ENCODE measurements at regions not wholly inside any gene's neighbourhood (a gene's known extent, or its start where the extent isn't known, plus 50 kb on each side); places are given as distances from the start of the nearest gene placed in this dataset.
A peak's percentile ranks its signal among the peaks of the same experiment; 100 is the strongest.

- H3K9me3 ChIP-seq, result no peaks in the 10 kb centered on the region
- H3K4me3 ChIP-seq, result no peak overlapping the region
- ChIA-PET CTCF (no interaction called here), POLR2A (no interaction called here)
- peak; percentile 64 to 75; a peak in 2 of 6 replicates for ATAC-seq
- no peaks in the 10 kb centered on the region for H3K4me1 ChIP-seq
- no peak for FAIRE-seq
- H3K27ac ChIP-seq, result no peak overlapping the region
- DNase-seq (ENCODE audit: low read depth in 1 of 2, low spot score in 1 of 2), result peak in 1 of 2 experiments; percentile 35
- 23% methylated on average over 4 of the region's 4 CpGs for WGBS (ENCODE audit: missing lambda C conversion rate)
- peak in 1 of 2 experiments; percentile 47; a peak in 2 of 5 replicates for TF ChIP-seq RAD21 (conservative IDR thresholded peaks at IDR 0.05 in 1 of 2, IDR thresholded peaks at IDR 0.05 in 1 of 2)
- TF ChIP-seq ESRRA (IDR thresholded peaks at IDR 0.05; ENCODE audit: borderline replicate concordance, low read length), result no peak
- TF ChIP-seq ZSCAN20 (CRISPR knock-in tag; IDR thresholded peaks at IDR 0.05), result no peak
- no peak for TF ChIP-seq POLR2A (IDR thresholded peaks at IDR 0.05; ENCODE audit: low read length)
- H3K4me2 ChIP-seq, result no peak overlapping the region
Observed at GRCh38 chr7:113289140-113289740, 170.9 kb upstream of the SMIM30 start.

DNA sequence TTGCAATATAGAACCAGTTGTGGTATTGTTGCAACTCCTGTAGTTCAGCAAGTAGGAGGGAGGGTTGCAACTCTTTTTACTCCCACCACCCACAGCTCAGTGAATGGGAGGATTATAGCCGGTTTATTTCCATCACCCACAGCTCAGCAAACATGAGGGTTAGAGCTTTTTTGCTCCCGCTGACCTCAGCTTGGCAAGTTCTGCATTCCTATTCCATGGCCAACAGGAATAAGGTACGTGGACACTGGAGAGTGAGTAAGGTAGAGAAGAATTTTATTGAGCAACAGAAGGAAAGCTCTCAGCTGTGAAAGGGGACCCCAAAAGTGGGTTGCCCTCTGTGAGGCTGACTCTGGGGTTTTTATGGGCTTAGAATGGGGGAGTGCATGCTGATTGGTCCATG, 167.1 kb upstream of the SMIM30 start:
- H3K9me3 ChIP-seq, result no peaks in the 10 kb centered on the region
- TF ChIP-seq MAZ (IDR thresholded peaks at IDR 0.05; ENCODE audit: borderline replicate concordance, low read depth, low read length) (no peak), E2F6 (IDR thresholded peaks at IDR 0.05; ENCODE audit: borderline replicate concordance, low read depth) (no peak), EP300 (IDR thresholded peaks at IDR 0.05) (no peak), RFX5 (IDR thresholded peaks at IDR 0.05) (no peak), JUN (IDR thresholded peaks at IDR 0.05) (no peak), ESRRA (IDR thresholded peaks at IDR 0.05; ENCODE audit: borderline replicate concordance, low read length) (no peak), FOXS1 (CRISPR knock-in tag; IDR thresholded peaks at IDR 0.05) (no peak), RARB (CRISPR knock-in tag; IDR thresholded peaks at IDR 0.05) (no peak), FOSL2 (IDR thresholded peaks at IDR 0.05) (no peak), FOSL2 (CRISPR knock-in tag; IDR thresholded peaks at IDR 0.05) (no peak), CHD4 (IDR thresholded peaks at IDR 0.05; ENCODE audit: borderline replicate concordance) (no peak), RNF2 (IDR thresholded peaks at IDR 0.05; ENCODE audit: borderline replicate concordance, low read depth) (no peak)
- TF ChIP-seq, protein P1, sequence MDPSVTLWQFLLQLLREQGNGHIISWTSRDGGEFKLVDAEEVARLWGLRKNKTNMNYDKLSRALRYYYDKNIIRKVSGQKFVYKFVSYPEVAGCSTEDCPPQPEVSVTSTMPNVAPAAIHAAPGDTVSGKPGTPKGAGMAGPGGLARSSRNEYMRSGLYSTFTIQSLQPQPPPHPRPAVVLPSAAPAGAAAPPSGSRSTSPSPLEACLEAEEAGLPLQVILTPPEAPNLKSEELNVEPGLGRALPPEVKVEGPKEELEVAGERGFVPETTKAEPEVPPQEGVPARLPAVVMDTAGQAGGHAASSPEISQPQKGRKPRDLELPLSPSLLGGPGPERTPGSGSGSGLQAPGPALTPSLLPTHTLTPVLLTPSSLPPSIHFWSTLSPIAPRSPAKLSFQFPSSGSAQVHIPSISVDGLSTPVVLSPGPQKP (IDR thresholded peaks at IDR 0.05; ENCODE audit: low read depth, low read length), result no peak
- H3K27ac ChIP-seq, result no peak overlapping the region
- POLR2A ChIA-PET, result no interaction called here
- 0% methylated on average over 3 of the region's 3 CpGs for WGBS (ENCODE audit: missing lambda C conversion rate)
- no peaks in the 10 kb centered on the region for H3K4me1 ChIP-seq
- DNase-seq (ENCODE audit: low read depth in 1 of 2, low spot score in 1 of 2) (no peak), FAIRE-seq (no peak), ATAC-seq (no peak)
- no peak overlapping the region for H3K4me2 ChIP-seq
- H3K4me3 ChIP-seq, result no peak overlapping the region
- CTCF ChIA-PET, result no interaction called here

DNA sequence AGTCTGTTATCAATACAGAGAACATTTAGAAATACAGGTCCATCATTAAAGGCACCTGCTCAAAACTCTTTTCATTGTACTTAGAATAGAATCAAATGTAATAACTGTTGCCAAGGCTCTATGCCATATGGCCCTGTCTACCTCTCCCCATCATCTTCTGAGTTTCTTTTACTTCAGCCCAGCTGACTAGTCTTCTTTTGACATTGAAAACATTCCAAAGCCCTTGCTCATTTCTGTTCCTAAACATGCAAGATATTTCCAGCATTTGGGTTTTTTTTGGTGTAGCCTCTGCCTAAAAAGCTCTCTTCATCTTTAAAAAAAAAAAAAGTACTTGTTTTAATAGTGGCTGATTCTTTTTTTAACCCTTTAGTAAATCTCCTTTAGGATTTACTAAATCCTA, 165.5 kb upstream of the SMIM30 start:
- ATAC-seq (no peak), FAIRE-seq (no peak), DNase-seq (ENCODE audit: low read depth in 1 of 2, low spot score in 1 of 2) (no peak)
- H3K4me1 ChIP-seq, result no peaks in the 10 kb centered on the region
- no peak overlapping the region for H3K4me2 ChIP-seq
- H3K4me3 ChIP-seq, result no peak overlapping the region
- ChIA-PET POLR2A (no interaction called here), CTCF (interaction anchor here (0.7 kb wide), 1 partner anchor 12 kb away, joined by 3 read pairs; no protein-coding TSS in a partner anchor)
- no peak for TF ChIP-seq RFX5 (IDR thresholded peaks at IDR 0.05)
- no peak for TF ChIP-seq NFE2L2 (conservative IDR thresholded peaks at IDR 0.05; ENCODE audit: low read length)
- no peak for TF ChIP-seq TP53 (CRISPR knock-in tag; IDR thresholded peaks at IDR 0.05)
- TF ChIP-seq ZNF302 (CRISPR knock-in tag; IDR thresholded peaks at IDR 0.05), result no peak
- no peak for TF ChIP-seq HMGXB4 (CRISPR knock-in tag; IDR thresholded peaks at IDR 0.05; ENCODE audit: borderline replicate concordance)
- no peak for TF ChIP-seq FOSB (CRISPR knock-in tag; IDR thresholded peaks at IDR 0.05)
- TF ChIP-seq NR3C1 (IDR thresholded peaks at IDR 0.05), result no peak
- TF ChIP-seq KDM1A (IDR thresholded peaks at IDR 0.05; ENCODE audit: low read depth), result no peak
- no peak for TF ChIP-seq CHD2 (IDR thresholded peaks at IDR 0.05; ENCODE audit: low read length, partially characterized antibody)
- no peak for TF ChIP-seq KDM5A (IDR thresholded peaks at IDR 0.05)
- no peak for TF ChIP-seq MAFK (IDR thresholded peaks at IDR 0.05; ENCODE audit: partially characterized antibody)
- TF ChIP-seq EHF (CRISPR knock-in tag; IDR thresholded peaks at IDR 0.05), result no peak
- no peak for TF ChIP-seq SMC3 (IDR thresholded peaks at IDR 0.05)
- no peak for TF ChIP-seq FOSL2 (IDR thresholded peaks at IDR 0.05)
- no peak for TF ChIP-seq FOSL2 (CRISPR knock-in tag; IDR thresholded peaks at IDR 0.05)
- TF ChIP-seq, protein P2, sequence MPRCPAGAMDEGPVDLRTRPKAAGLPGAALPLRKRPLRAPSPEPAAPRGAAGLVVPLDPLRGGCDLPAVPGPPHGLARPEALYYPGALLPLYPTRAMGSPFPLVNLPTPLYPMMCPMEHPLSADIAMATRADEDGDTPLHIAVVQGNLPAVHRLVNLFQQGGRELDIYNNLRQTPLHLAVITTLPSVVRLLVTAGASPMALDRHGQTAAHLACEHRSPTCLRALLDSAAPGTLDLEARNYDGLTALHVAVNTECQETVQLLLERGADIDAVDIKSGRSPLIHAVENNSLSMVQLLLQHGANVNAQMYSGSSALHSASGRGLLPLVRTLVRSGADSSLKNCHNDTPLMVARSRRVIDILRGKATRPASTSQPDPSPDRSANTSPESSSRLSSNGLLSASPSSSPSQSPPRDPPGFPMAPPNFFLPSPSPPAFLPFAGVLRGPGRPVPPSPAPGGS (IDR thresholded peaks at IDR 0.05), result no peak
- no peak for TF ChIP-seq EHMT2 (IDR thresholded peaks at IDR 0.05; ENCODE audit: low read depth)
- TF ChIP-seq, protein P3, sequence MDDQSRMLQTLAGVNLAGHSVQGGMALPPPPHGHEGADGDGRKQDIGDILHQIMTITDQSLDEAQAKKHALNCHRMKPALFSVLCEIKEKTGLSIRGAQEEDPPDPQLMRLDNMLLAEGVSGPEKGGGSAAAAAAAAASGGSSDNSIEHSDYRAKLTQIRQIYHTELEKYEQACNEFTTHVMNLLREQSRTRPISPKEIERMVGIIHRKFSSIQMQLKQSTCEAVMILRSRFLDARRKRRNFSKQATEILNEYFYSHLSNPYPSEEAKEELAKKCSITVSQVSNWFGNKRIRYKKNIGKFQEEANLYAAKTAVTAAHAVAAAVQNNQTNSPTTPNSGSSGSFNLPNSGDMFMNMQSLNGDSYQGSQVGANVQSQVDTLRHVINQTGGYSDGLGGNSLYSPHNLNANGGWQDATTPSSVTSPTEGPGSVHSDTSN (IDR thresholded peaks at IDR 0.05), result no peak
- no peak for TF ChIP-seq CBX8 (IDR thresholded peaks at IDR 0.05)
- H3K27ac ChIP-seq, result no peak overlapping the region
- H3K9me3 ChIP-seq, result no peaks in the 10 kb centered on the region

Measured in A549 (cell line).